ENCODE measurements at regions not wholly inside any gene's neighbourhood (a gene's known extent, or its start where the extent isn't known, plus 50 kb on each side); places are given as distances from the start of the nearest gene placed in this dataset.

DNA sequence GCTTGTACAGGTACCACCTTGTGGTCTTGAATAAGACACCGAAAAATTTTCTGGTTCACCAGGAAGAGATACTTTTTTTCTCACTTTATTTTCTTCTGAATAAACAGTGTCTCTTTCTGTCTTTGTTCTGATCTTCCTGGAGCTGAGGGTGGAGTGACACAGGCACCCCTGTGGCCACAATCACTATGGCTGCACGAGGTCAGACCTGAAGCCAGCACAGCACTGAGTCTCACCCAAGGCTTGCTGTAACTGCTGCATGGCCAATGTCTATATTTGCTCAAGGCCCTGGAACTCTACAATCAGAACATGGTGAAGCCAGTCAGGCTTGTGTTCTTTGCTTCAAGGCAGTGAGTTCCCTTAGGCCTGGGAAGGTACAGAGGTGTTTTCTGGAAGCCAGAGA lies 87.2 kb downstream of the GPR174 start:
- intact Hi-C loops (cut with DNase I; ENCODE audit: low total_unique reads) = no loop called here
- no peaks in the 10 kb centered on the region for H3K4me1 ChIP-seq
- no peaks in the 10 kb centered on the region for H3K9me3 ChIP-seq
- no peak for DNase-seq
- TF ChIP-seq POLR2AphosphoS5 (IDR thresholded peaks at IDR 0.05) (no peak), EP300 (IDR thresholded peaks at IDR 0.05) (no peak), POLR2A (IDR thresholded peaks at IDR 0.05) (no peak), CTCF (IDR thresholded peaks at IDR 0.05) (no peak)
- 48 to 94% (median 56%) methylated on average over 1 to 2 of the region's 2 CpGs for WGBS, 5 donors
- H3K4me3 ChIP-seq = no peak overlapping the region
- H3K36me3 ChIP-seq = no peaks in the 10 kb centered on the region
- H3K27me3 ChIP-seq = peaks cover 0 to 4% (median 0%) of the 10 kb centered on the region in 3 donors
- no peak overlapping the region for H3K27ac ChIP-seq
